HG03060 (cell line): ENCODE measurements at regions not wholly inside any gene's neighbourhood (a gene's known extent, or its start where the extent isn't known, plus 50 kb on each side); places are given as distances from the start of the nearest gene placed in this dataset.
"Not testable (repeated sequence)": the region's sequence is repeated elsewhere in the genome, so short reads cannot be mapped to it uniquely, and the experiment has no call there.

Experiments
- ATAC-seq: cut with Tn5 transposase; IDR thresholded peaks from one replicate; pipeline ENCODE4 v1.9.1; 2021; ENCODE audit warnings: low read depth, moderate number of reproducible peaks; ENCODE audit not compliant: unreplicated experiment

- ATAC-seq = no peak
Measured at GRCh38 chr11:80995523-80995922, 1554.7 kb upstream of the TENM4 start.

DNA sequence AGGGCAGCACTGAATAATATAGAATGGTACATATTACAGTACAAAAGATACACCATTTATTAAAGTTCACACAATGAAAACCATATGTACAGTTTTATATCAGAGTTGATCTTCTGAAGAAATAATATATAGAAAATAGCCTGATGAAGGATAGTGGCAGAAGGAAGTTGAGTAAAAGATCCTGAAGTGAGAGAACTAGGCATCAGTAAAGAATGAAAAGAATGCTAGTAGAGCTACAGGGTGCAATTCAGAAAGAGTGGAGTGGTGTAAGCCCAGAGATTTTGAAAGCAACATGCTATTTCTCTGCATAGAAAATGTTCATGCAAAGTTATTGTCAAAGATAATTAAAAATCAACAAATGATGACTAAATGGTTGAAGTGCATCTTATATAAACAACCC, 1552.7 kb upstream of the TENM4 start:
- ATAC-seq = no peak

DNA sequence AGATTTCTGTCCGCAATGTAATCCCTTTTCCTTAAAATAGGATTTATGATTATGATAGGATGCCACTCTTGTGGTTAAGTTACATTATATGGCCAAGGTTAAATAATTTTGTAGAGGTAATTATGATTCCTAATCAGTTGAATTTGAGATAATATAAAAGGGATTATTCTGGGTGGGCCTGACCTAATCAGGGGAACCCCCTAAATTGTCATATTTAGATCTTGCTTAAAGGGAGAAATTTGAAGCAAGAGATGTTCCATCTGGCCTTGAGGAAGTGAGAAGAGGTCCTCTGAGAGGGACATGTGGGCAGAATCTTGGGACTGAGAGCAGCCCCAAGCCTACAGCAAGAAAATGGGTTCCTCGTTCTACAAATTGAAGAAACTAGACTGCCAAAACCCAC, 1550.1 kb upstream of the TENM4 start:
- no peak for ATAC-seq

GRCh38 chr11:80987171-80987570, 1546.3 kb upstream of the TENM4 start:
- ATAC-seq = no peak

- ATAC-seq = no peak
Measured at GRCh38 chr11:80986421-80987074, 1545.7 kb upstream of the TENM4 start.

DNA sequence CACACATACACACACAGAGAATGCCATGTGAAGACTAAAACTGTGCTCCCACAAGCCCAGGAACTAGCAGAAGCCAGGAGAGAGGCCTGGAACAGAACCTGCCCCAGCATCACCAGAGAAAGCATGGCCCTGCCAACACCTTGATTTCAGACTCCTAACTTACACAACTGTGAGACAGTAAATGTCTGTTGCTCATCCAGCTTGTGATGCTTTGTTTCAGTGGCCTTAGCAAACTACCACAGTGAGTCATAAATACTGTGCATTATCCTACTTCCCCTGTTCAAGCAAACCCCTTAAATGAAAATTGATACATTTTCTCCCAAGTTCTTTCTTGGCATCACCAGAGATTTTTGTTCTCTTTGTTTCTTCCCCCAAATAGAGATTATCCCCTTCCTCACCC, 1539.4 kb upstream of the TENM4 start:
- no peak for ATAC-seq

DNA sequence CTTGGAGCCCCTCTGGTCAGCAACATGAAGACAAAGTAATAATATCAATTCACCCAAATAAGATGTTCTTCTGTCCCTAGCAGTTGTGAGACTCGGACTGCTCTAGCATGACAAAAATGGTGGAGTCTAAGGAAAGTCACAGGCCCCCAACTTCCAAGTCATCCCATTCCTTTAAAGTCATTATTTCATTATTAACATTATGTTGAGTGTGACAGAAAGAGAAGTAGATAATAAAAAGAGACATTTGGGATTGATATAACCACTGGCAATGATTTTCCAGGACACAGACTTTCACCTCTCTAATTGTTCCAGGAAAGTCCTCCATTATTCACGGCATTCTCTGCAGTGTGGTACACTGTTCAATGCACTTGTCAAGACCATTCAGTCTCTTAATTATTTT, 1533.0 kb upstream of the TENM4 start:
- no peak for ATAC-seq

DNA sequence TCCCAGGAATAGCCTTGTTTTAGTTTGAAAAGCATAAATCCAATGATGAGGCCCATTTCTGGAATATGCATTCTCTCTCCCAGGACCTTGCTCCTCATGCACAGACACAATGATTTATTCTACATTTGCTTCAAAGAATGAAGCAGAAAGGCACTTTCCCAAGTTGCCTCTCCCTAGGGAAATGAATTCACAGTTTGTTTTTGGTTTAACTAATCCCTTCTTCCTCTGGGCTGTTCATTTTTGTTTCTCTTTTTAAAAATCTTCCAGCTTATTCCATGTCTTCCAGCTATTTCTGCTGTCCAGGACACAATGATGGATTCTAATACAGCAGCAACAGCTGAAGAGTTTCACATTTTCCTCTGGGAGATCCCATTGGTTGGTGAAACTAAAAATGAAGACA, 1529.2 kb upstream of the TENM4 start:
- ATAC-seq = no peak

GRCh38 chr11:80967649-80968048, 1526.8 kb upstream of the TENM4 start:
- ATAC-seq = no peak

- ATAC-seq = no peak
Measured at GRCh38 chr11:80960381-80961029, 1519.7 kb upstream of the TENM4 start.

- no peak for ATAC-seq
Measured at GRCh38 chr11:80959751-80960150, 1518.9 kb upstream of the TENM4 start.

DNA sequence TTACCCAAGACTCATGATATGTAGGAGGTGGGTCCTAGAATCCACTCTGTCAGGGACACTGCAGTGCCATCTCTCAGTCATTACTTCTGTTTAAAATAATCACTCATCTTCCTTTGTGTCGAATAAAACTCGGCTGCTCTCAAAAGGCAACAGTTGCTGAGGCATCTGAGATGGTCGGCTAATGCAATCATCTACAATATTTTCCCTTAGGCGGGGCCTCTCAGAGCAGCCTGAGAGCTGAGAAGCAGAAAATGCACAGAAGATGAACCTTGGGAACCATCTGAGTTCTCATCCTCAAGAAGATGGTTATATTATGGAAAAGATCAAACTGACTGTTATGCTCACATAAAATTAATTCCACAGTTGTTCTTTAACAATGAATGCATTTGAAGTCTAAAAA, 1518.2 kb upstream of the TENM4 start:
- no peak for ATAC-seq

DNA sequence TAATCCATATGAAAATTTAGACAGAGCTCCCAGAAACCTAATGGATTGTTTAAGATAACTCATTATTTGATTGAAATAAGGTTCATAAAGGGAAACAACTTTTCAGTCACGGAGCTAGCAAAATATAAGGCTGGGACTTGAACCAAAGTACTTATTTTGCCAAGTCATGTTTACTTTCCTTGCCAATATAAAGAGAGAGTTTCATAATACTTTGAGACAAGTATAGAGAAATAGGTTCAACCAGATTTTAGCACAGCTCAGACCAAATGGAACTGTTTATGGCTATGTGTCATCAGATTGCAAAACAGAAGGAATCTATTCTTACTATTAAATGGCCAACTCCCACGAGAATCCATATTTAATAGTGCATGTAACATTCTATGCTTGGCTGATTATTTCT, 1517.5 kb upstream of the TENM4 start:
- no peak for ATAC-seq

- ATAC-seq = no peak
Measured at GRCh38 chr11:80955588-80955987, 1514.8 kb upstream of the TENM4 start.

GRCh38 chr11:80948781-80949180, 1508.0 kb upstream of the TENM4 start:
- no peak for ATAC-seq

DNA sequence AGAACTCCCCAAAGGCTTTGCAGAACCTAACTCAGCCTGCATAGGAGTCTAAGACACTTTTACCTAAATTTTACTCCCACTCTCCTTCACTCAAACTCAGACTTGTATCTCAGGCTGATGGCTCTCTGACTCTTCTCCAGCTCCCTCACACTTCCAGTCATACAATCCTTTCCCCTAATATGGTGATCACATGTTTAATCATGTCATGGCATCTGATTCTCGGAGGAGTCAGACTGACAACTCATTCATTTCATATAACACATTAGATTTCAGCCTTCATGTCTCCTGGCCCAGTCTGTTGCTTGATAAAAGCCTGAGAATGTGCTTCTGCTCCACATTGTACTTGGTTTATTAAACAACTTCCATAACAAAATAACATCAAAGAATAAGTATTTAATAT, 1503.9 kb upstream of the TENM4 start:
- ATAC-seq = no peak

- ATAC-seq = no peak
Measured at GRCh38 chr11:80943226-80943625, 1502.4 kb upstream of the TENM4 start.

DNA sequence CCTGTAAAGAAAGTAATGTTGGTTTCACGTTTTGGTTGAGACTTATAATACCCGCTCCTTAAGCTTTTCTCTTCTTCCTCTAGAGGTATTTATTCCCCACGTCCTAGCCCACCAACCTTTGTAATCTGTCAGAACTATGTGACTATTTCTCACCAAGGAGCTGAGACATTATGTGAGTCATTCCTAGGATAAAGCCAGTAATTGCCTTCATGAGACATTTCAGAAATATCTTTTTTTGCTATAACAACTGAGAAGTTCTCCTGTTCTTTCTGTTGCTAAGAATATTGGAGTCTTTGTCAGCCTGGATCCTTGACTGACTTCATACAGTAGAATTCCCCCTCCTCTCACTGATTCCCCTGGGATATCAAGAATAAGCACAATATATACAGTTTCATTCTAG, 1497.0 kb upstream of the TENM4 start:
- ATAC-seq = no peak

DNA sequence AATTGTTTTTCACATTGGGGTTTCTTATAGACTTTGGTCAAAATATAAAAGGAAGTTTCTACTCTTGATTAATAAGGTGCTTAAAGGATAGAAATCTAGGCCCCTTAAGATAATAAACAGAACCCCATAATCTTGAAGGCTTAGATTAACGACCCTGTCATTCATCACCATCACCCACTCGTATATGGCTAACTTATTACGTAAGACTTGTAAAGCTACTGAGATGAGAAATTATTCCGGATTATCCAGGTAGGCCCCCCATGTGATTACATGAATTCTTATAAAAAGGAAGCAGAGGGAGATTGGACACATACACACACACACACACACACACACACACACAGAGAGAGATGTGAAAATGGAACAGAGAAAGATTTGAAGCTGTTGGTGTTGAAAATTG, 1489.2 kb upstream of the TENM4 start:
- no peak for ATAC-seq

DNA sequence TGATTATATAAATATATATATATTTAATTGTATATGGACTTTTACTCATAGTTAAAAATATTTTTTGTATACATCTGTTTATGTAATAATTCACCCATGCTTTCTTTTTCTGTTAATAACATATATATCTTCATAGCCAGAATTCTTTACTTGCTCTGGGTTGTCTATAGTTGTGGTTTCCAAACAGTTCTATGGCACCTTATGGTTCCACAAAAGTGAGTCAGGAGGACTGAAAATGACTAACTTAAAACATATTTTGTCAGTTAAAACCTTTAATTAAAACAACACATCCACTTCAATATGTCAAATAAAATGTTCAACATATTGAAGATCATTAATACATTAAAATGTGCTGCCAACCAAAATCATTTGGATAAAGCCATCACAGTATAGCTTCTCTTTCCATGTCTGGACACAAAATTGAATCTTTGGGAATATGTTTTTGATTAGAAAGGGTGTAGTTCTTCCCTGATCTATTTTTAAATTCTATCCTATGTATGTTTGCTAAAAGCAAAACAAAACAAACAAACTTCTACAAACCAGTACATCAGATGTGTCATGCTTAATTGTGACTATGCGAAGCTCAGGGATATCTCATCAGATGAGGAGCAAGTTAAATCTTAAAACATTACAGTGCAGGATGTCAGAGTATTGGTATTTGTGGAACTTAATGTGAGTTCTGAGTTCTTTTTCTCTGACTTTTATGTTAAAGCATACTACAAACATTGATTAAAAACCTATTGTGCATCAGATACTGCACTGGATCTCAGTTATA, 1488.4 kb upstream of the TENM4 start:
- no peak for ATAC-seq

GRCh38 chr11:80925321-80925720, 1484.5 kb upstream of the TENM4 start:
- no peak for ATAC-seq

DNA sequence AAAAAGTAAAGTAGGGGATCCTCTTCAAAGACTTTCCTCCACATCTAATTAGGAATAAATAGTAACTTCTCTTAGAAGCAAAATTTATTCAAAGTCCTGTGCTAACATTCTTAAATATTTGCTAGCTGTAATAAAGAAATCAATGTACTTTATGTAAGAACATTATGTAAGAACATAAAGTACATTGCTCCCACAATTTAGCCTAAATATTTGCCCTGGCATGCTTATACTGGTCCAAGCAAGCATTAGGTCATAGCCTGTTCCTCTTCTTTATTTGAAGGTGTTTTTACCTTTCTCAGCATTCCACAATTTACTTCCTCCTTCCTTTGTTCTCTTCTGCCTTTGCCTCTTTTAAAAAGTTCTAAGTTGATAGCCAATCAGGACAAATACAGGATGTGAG, 1480.5 kb upstream of the TENM4 start:
- ATAC-seq = not testable (repeated sequence)
